Thyroid gland (tissue), 4 donors: ENCODE measurements at regions not wholly inside any gene's neighbourhood (a gene's known extent, or its start where the extent isn't known, plus 50 kb on each side); places are given as distances from the start of the nearest gene placed in this dataset.

ENCODE experiments used
- DNase-seq, 2 donors: peaks; one replicate each; pipeline ENCODE4 v3.0.0-alpha.2; 2019
- H3K27ac ChIP-seq, 3 donors: fragments of 200-600 bp; sonication (generic); 1 replicate in 2 of 3; 2 replicates in 1 of 3; pipeline ENCODE4 v1.5.1; 2016 to 2019; ENCODE audit warnings: mild to moderate bottlenecking in 1 of 3, moderate library complexity in 1 of 3
- H3K27me3 ChIP-seq: fragments of 200-600 bp; sonication (generic); one replicate; pipeline ENCODE4 v1.5.1; 2019
- H3K36me3 ChIP-seq, 2 donors: fragments of 200-600 bp; sonication (generic); one replicate each; pipeline ENCODE4 v1.5.1; 2016 to 2019
- H3K4me1 ChIP-seq, 2 donors: fragments of 200-600 bp; sonication (generic); one replicate each; pipeline ENCODE4 v1.5.1; 2017 to 2019
- H3K4me3 ChIP-seq, 3 donors: fragments of 200-600 bp; sonication (generic); replicated peaks in 1 of 3; 1 replicate in 2 of 3; 2 replicates in 1 of 3; pipeline ENCODE4 v1.5.1; 2016; ENCODE audit warnings: mild to moderate bottlenecking in 1 of 3
- H3K9me3 ChIP-seq: fragments of 200-600 bp; sonication (generic); one replicate; pipeline ENCODE4 v1.5.1; 2017
- CTCF ChIP-seq, 6 experiments: fragments of 200-600 bp in 3 of 6; fragments of 450-650 bp in 3 of 6; sonication (generic) in 3 of 6; IDR thresholded peaks; one replicate each; pipeline ENCODE4 v1.5.1; 2016 to 2019; ENCODE audit warnings: antibody characterized with exemption in 6 of 6, mild to moderate bottlenecking in 2 of 6, inconsistent platforms in 1 of 6, moderate library complexity in 1 of 6
- POLR2A ChIP-seq, 2 donors: fragments of 450-650 bp; IDR thresholded peaks; one replicate each; pipeline ENCODE4 v1.6.1; 2017; ENCODE audit warnings: antibody characterized with exemption in 2 of 2, mild to moderate bottlenecking in 2 of 2, moderate library complexity in 1 of 2
- WGBS, 2 donors: methylation state at CpG; one replicate each; pipeline ENCODE4 v1.1.5; 2017; 5-methylcytosine and 5-hydroxymethylcytosine counted together
- intact Hi-C: fragments of 100-400 bp; cut with DNase I; formaldehyde crosslinking; loops from one replicate; pipeline ENCODE4 v1.15.1; 2023

GRCh38 chr12:24229031-24229700, 279.7 kb upstream of the SOX5 start:
- H3K9me3 ChIP-seq = no peaks in the 10 kb centered on the region
- H3K27ac ChIP-seq = no peak overlapping the region
- no peaks in the 10 kb centered on the region for H3K36me3 ChIP-seq
- H3K27me3 ChIP-seq = no peaks in the 10 kb centered on the region
- H3K4me3 ChIP-seq = no peak overlapping the region
- H3K4me1 ChIP-seq = peaks cover 0 to 9% of the 10 kb centered on the region in 2 donors
- intact Hi-C loops = no loop called here
- TF ChIP-seq CTCF (IDR thresholded peaks at IDR 0.05) (no peak), POLR2A (IDR thresholded peaks at IDR 0.05) (no peak)
- WGBS, 2 donors = 83 to 84% methylated on average over 9 of the region's 9 CpGs
- no peak for DNase-seq

GRCh38 chr12:24228371-24228770, 278.9 kb upstream of the SOX5 start:
- no peak for DNase-seq
- no peaks in the 10 kb centered on the region for H3K9me3 ChIP-seq
- H3K4me1 ChIP-seq = peaks cover 0 to 9% of the 10 kb centered on the region in 2 donors
- H3K4me3 ChIP-seq = no peak overlapping the region
- intact Hi-C loops = no loop called here
- H3K27me3 ChIP-seq = no peaks in the 10 kb centered on the region
- no peaks in the 10 kb centered on the region for H3K36me3 ChIP-seq
- H3K27ac ChIP-seq = no peak overlapping the region
- TF ChIP-seq CTCF (IDR thresholded peaks at IDR 0.05) = no peak
- TF ChIP-seq POLR2A (IDR thresholded peaks at IDR 0.05) = no peak
- WGBS, 2 donors = 96 to 99% methylated on average over 3 of the region's 3 CpGs

GRCh38 chr12:24227551-24227950, 278.1 kb upstream of the SOX5 start:
- Histone ChIP-seq H3K4me1 (peaks cover 0 to 9% of the 10 kb centered on the region in 2 donors), H3K27me3 (no peaks in the 10 kb centered on the region), H3K9me3 (no peaks in the 10 kb centered on the region), H3K36me3 (no peaks in the 10 kb centered on the region), H3K27ac (no peak overlapping the region), H3K4me3 (no peak overlapping the region)
- WGBS, 2 donors = 89 to 92% methylated on average over 5 of the region's 5 CpGs
- intact Hi-C loops = no loop called here
- TF ChIP-seq CTCF (IDR thresholded peaks at IDR 0.05) (no peak), POLR2A (IDR thresholded peaks at IDR 0.05) (no peak)
- DNase-seq = no peak

- Histone ChIP-seq H3K4me3 (no peak overlapping the region), H3K4me1 (peaks cover 0 to 9% of the 10 kb centered on the region in 2 donors), H3K36me3 (no peaks in the 10 kb centered on the region), H3K27ac (no peak overlapping the region), H3K9me3 (no peaks in the 10 kb centered on the region), H3K27me3 (no peaks in the 10 kb centered on the region)
- intact Hi-C loops = no loop called here
- no peak for TF ChIP-seq POLR2A (IDR thresholded peaks at IDR 0.05)
- no peak for TF ChIP-seq CTCF (IDR thresholded peaks at IDR 0.05)
- WGBS, 2 donors = 67 to 82% methylated on average over 9 of the region's 9 CpGs
- no peak for DNase-seq
Observed at GRCh38 chr12:24226745-24227350, 277.4 kb upstream of the SOX5 start.

GRCh38 chr12:24224401-24224800, 274.9 kb upstream of the SOX5 start:
- H3K27me3 ChIP-seq = no peaks in the 10 kb centered on the region
- no peaks in the 10 kb centered on the region for H3K36me3 ChIP-seq
- intact Hi-C loops = no loop called here
- no peaks in the 10 kb centered on the region for H3K9me3 ChIP-seq
- H3K4me1 ChIP-seq = peaks cover 0 to 9% of the 10 kb centered on the region in 2 donors
- H3K4me3 ChIP-seq = no peak overlapping the region
- TF ChIP-seq CTCF (IDR thresholded peaks at IDR 0.05) (no peak), POLR2A (IDR thresholded peaks at IDR 0.05) (no peak)
- DNase-seq = no peak
- no peak overlapping the region for H3K27ac ChIP-seq
